Fibroblast of lung (primary cell): ENCODE measurements at regions not wholly inside any gene's neighbourhood (a gene's known extent, or its start where the extent isn't known, plus 50 kb on each side); places are given as distances from the start of the nearest gene placed in this dataset.
A peak's percentile ranks its signal among the peaks of the same experiment; 100 is the strongest.

ENCODE experiments used
- DNase-seq, 2 donors: peaks; one replicate each; pipeline versions ENCODE4 v3.0.0 to v3.0.0-alpha.2; 2010; ENCODE audit warnings: low read depth in 2 of 2
- H2AFZ ChIP-seq: 2 replicates; pipeline ENCODE4 v1.5.1; 2012; ENCODE audit warnings: low read length, control low read depth, inconsistent platforms
- H3K27ac ChIP-seq: 2 replicates; pipeline ENCODE4 v1.5.1; 2011; ENCODE audit warnings: low read length, control low read depth; ENCODE audit not compliant: insufficient read depth
- H3K27me3 ChIP-seq: 2 replicates; pipeline ENCODE4 v1.5.1; 2011; ENCODE audit warnings: mild to moderate bottlenecking, low read length; ENCODE audit not compliant: control insufficient read depth, insufficient read depth
- H3K36me3 ChIP-seq: 2 replicates; pipeline ENCODE4 v1.5.1; 2011; ENCODE audit warnings: low read length; ENCODE audit not compliant: control insufficient read depth, insufficient read depth
- H3K4me1 ChIP-seq: 2 replicates; pipeline ENCODE4 v1.5.1; 2011; ENCODE audit warnings: low read length; ENCODE audit not compliant: control insufficient read depth, insufficient read depth; ENCODE audit errors: extremely low read depth
- H3K4me2 ChIP-seq: 2 replicates; pipeline ENCODE4 v1.5.1; 2011; ENCODE audit warnings: low read length, control low read depth; ENCODE audit not compliant: insufficient read depth; ENCODE audit errors: extremely low read depth
- H3K4me3 ChIP-seq, 4 experiments: fragments of 200-600 bp in 1 of 4; sonication (generic) in 1 of 4; replicated peaks in 1 of 4; 2 replicates each; pipeline ENCODE4 v1.5.1; 2011 to 2016; ENCODE audit warnings: low read length in 4 of 4, low read depth in 3 of 4, mild to moderate bottlenecking in 3 of 4, control low read depth in 2 of 4, inconsistent platforms in 1 of 4, mixed read lengths in 1 of 4; ENCODE audit not compliant: insufficient read depth in 1 of 4; ENCODE audit errors: control extremely low read depth in 1 of 4
- H3K79me2 ChIP-seq: 2 replicates; pipeline ENCODE4 v1.5.1; 2012; ENCODE audit warnings: mild to moderate bottlenecking, low read length, inconsistent platforms; ENCODE audit not compliant: control insufficient read depth, insufficient read depth
- H3K9ac ChIP-seq: 2 replicates; pipeline ENCODE4 v1.5.1; 2011; ENCODE audit warnings: mild to moderate bottlenecking, low read length, control low read depth; ENCODE audit not compliant: insufficient read depth
- H3K9me3 ChIP-seq: 2 replicates; pipeline ENCODE4 v1.5.1; 2012; ENCODE audit warnings: low read depth, low read length; ENCODE audit not compliant: control insufficient read depth, insufficient read depth
- H4K20me1 ChIP-seq: 2 replicates; pipeline ENCODE4 v1.5.1; 2011; ENCODE audit warnings: low read length; ENCODE audit not compliant: control insufficient read depth, insufficient read depth; ENCODE audit errors: extremely low read depth
- EZH2 ChIP-seq: IDR thresholded peaks from 2 replicates; pipeline ENCODE4 v1.5.1; 2012; ENCODE audit warnings: low read length, control low read depth, mild to moderate bottlenecking; ENCODE audit errors: missing control alignments
- TF ChIP-seq, protein P1 (sequence below), 2 donors: IDR thresholded peaks in 1 of 2; conservative IDR thresholded peaks in 1 of 2; 1 replicate in 1 of 2; 2 replicates in 1 of 2; pipeline ENCODE4 v1.5.1; 2011 to 2012; ENCODE audit warnings: low read length in 2 of 2, control low read depth in 1 of 2, inconsistent platforms in 1 of 2, low read depth in 1 of 2, mild to moderate bottlenecking in 1 of 2

DNA sequence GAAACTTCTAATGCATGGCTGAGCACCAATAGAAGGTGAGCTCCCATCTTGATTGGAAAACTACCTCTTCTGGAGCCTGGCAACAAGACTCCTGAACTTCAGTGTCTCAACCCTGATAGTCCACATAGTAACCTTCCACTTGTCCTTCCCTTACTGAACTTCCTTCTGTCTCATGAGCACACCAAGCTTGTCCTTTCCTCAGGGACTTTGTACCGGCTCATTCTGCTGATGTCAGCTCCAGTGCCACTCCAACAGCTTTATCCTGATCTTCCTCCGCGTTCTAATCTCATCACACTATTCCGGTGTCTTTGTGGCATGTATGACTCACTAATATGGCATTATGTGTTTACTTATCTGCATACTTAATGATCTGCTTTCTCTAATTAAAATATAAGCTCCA is 862.0 kb upstream of the ID2 start:
- Histone ChIP-seq H2AFZ (no peak overlapping the region), H3K4me1 (no peaks in the 10 kb centered on the region), H3K4me3 (no peak overlapping the region), H4K20me1 (no peaks in the 10 kb centered on the region), H3K9ac (no peak overlapping the region), H3K36me3 (no peaks in the 10 kb centered on the region), H3K9me3 (no peaks in the 10 kb centered on the region), H3K79me2 (no peaks in the 10 kb centered on the region), H3K27me3 (no peaks in the 10 kb centered on the region), H3K27ac (no peak overlapping the region), H3K4me2 (no peak overlapping the region)
- no peak for DNase-seq
- TF ChIP-seq, protein P1, sequence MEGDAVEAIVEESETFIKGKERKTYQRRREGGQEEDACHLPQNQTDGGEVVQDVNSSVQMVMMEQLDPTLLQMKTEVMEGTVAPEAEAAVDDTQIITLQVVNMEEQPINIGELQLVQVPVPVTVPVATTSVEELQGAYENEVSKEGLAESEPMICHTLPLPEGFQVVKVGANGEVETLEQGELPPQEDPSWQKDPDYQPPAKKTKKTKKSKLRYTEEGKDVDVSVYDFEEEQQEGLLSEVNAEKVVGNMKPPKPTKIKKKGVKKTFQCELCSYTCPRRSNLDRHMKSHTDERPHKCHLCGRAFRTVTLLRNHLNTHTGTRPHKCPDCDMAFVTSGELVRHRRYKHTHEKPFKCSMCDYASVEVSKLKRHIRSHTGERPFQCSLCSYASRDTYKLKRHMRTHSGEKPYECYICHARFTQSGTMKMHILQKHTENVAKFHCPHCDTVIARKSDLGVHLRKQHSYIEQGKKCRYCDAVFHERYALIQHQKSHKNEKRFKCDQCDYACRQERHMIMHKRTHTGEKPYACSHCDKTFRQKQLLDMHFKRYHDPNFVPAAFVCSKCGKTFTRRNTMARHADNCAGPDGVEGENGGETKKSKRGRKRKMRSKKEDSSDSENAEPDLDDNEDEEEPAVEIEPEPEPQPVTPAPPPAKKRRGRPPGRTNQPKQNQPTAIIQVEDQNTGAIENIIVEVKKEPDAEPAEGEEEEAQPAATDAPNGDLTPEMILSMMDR (conservative IDR thresholded peaks at IDR 0.05 in 1 of 2, IDR thresholded peaks at IDR 0.05 in 1 of 2; ENCODE audit: low read depth in 1 of 2, low read length in 2 of 2): no peak
- TF ChIP-seq EZH2: no peak

DNA sequence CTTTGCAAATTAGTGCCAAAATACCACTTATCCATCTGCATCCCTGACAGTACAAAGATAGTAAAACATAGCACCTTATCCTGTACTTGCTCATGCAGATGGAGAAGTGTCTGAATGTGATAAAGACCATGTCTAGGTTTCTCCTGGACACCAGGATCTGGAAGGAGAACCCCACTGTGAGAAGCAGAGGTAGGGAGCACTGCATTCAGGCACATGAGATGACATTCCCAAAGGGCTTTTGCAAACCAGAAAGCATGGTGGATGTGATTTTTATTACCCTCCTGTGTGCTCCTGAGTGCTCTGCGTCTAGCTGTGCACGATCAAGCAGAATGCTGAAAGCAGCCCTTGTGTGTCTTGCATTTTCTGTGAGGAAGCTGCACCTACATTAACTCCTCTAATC is 857.6 kb upstream of the ID2 start:
- Histone ChIP-seq H4K20me1 (no peaks in the 10 kb centered on the region), H3K9ac (no peak overlapping the region), H3K4me3 (no peak overlapping the region)

DNA sequence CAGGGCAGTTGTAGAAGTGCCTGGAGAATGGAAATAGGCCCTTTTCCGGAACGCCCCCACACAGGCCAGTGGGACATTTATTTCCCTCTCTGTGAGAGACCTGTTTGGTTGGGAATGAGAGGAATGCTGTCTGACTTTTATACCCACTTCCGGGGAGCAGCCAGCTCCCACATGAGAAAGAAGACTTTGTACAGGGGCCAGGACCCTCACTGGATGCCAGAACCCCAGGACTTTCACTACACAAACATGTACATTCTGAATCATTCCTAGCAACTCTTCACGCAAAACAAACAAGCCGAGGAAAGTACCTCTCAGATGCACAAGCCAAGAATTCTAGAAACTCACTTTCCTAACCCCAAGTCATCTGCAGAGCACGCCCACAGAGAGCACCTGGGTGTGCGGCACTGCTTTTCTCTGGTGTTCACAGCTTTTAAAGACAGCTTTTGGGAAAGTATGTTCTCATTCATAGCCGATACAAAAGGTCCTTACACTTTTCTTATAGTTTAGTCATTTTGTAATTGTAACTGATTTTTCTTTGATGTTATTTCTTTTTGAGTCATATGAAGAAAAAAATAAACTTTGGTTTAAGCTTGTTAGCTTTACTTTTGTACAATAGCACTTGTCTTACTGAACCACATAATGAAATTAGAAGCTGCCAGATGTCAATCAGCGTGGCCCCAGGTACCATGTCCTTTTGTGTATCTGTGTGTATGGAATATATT is 856.1 kb upstream of the ID2 start:
- H3K4me2 ChIP-seq: no peak overlapping the region

More for the DNA sequence above, 857.6 kb upstream of the ID2 start:
- H3K4me1 ChIP-seq: no peaks in the 10 kb centered on the region
- H3K4me2 ChIP-seq: no peak overlapping the region
- no peak overlapping the region for H3K27ac ChIP-seq
- TF ChIP-seq, protein P1 (conservative IDR thresholded peaks at IDR 0.05 in 1 of 2, IDR thresholded peaks at IDR 0.05 in 1 of 2; ENCODE audit: low read depth in 1 of 2, low read length in 2 of 2): no peak
- no peak for TF ChIP-seq EZH2
- no peaks in the 10 kb centered on the region for H3K36me3 ChIP-seq
- DNase-seq: no peak
- no peaks in the 10 kb centered on the region for H3K79me2 ChIP-seq
- H3K27me3 ChIP-seq: no peaks in the 10 kb centered on the region
- no peak overlapping the region for H2AFZ ChIP-seq
- H3K9me3 ChIP-seq: no peaks in the 10 kb centered on the region

More for the DNA sequence above, 856.1 kb upstream of the ID2 start:
- no peaks in the 10 kb centered on the region for H3K36me3 ChIP-seq
- no peaks in the 10 kb centered on the region for H4K20me1 ChIP-seq
- DNase-seq: peak in 1 of 2 donors; percentile 98
- no peak overlapping the region for H3K27ac ChIP-seq
- no peaks in the 10 kb centered on the region for H3K4me1 ChIP-seq
- H3K4me3 ChIP-seq: no peak overlapping the region
- H3K27me3 ChIP-seq: no peaks in the 10 kb centered on the region
- H3K9ac ChIP-seq: no peak overlapping the region
- no peaks in the 10 kb centered on the region for H3K79me2 ChIP-seq
- TF ChIP-seq, protein P1 (conservative IDR thresholded peaks at IDR 0.05 in 1 of 2, IDR thresholded peaks at IDR 0.05 in 1 of 2; ENCODE audit: low read depth in 1 of 2, low read length in 2 of 2): no peak
- no peak for TF ChIP-seq EZH2
- H3K9me3 ChIP-seq: no peaks in the 10 kb centered on the region
- no peak overlapping the region for H2AFZ ChIP-seq
